KBM-7 (cell line): ENCODE measurements at regions not wholly inside any gene's neighbourhood (a gene's known extent, or its start where the extent isn't known, plus 50 kb on each side); places are given as distances from the start of the nearest gene placed in this dataset.

ENCODE experiments used
- DNase-seq: peaks from one replicate; pipeline ENCODE4 v3.0.0-alpha.2; 2015
- in situ Hi-C: fragments of 300-500 bp; cut with MboI; formaldehyde crosslinking; loops from 2 replicates; pipeline ENCODE4 v1.14.3; 2020; ENCODE audit warnings: low sequenced_read_pairs, low pct_unique_long_range_greater_than_20kb, mixed read lengths

DNA sequence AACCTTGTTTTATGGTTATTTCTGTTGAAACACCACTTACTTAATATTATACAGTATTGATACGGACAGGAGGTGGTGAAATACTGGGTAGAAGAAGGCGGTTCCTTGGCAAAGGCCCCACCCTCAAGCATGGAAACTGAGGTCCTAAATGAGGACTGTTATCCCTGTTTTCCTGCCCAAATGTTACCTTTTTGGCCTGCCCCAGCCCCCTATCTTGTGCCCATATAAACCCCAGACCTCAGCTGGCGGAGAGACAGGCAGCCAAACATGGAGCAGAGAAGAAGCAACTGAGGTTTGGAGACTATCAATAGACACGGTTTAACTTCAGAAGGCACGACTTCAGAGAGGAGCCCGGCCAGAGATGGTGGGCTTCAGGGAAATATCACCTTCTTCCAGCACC, 640.1 kb downstream of the PTPRU start:
- DNase-seq: no peak
- in situ Hi-C loops: no loop called here

- in situ Hi-C loops: no loop called here
- peak; percentile 43 for DNase-seq
These were observed 639.3 kb downstream of the PTPRU start for GRCh38 chr1:29875557-29876028.

DNA sequence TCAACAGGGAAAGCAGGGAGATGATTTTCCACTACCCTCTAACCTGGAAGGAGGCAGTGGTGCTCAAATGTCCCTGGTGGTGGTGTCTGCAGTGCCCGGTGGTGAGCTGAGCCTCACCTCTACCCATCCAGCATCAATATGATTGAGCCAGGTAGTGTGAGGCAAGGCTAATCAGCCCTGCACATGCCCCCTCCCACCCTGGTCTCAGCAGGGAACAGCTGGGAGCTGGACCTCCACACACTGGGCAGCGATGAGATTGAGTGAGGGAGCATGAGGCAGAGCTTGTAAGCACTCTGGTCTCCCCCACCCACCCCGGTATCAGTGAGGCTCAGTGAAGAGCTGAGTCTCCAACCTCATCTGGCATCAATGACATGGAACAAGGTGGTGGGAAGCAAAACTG, 634.3 kb downstream of the PTPRU start:
- no peak for DNase-seq
- in situ Hi-C loops: no loop called here

DNA sequence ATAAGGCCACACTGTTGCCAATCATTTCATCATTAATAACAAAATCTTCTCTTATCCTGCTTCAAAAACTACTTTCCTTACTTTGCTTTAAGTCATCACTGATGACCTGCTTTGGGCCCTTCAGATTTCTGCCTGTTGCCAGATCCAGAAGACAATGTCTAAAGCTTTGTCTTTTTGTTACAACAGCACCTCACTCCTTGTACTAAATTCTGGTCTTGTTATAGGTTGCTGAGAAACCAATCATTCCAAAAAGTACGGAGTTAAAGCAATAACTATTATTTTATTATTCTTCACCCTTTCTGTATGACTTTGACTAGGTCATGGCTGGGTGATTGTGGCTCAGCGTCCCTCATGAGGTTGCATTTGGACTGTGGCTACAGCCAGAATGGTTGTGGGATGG, 633.5 kb downstream of the PTPRU start:
- DNase-seq: no peak
- in situ Hi-C loops: no loop called here

DNA sequence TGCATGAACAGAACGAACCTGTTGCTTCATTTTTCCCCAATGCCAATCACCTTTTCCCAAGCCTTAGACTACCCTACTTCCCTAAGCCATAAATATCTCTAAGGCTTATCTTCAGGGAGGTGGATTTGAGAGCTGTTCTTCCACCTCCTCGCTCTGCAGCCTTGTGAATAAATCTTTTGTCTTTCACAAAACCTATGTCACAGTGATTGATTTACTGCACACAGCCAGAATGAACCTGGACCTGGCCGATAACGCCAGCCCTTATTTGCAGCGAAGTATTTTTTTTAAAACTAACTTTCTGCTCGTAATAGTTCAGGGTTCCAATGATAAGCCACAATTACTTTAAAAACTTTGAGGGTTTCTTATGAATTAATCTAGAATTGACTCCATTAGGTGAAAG, 632.6 kb downstream of the PTPRU start:
- DNase-seq: no peak
- in situ Hi-C loops: no loop called here

- DNase-seq: no peak
- in situ Hi-C loops: no loop called here
These were observed 631.8 kb downstream of the PTPRU start for GRCh38 chr1:29868096-29868495.

GRCh38 chr1:29865051-29865450, 628.7 kb downstream of the PTPRU start:
- DNase-seq: no peak
- in situ Hi-C loops: no loop called here

GRCh38 chr1:29864431-29865022, 628.2 kb downstream of the PTPRU start:
- in situ Hi-C loops: no loop called here
- no peak for DNase-seq

- in situ Hi-C loops: no loop called here
- no peak for DNase-seq
These were observed 625.6 kb downstream of the PTPRU start for GRCh38 chr1:29861922-29862321.

- in situ Hi-C loops: no loop called here
These were observed 625.1 kb downstream of the PTPRU start for GRCh38 chr1:29861446-29861845.

GRCh38 chr1:29860681-29861080, 624.4 kb downstream of the PTPRU start:
- DNase-seq: no peak
- in situ Hi-C loops: no loop called here

More at GRCh38 chr1:29861446-29861845, 625.1 kb downstream of the PTPRU start:
- no peak for DNase-seq

DNA sequence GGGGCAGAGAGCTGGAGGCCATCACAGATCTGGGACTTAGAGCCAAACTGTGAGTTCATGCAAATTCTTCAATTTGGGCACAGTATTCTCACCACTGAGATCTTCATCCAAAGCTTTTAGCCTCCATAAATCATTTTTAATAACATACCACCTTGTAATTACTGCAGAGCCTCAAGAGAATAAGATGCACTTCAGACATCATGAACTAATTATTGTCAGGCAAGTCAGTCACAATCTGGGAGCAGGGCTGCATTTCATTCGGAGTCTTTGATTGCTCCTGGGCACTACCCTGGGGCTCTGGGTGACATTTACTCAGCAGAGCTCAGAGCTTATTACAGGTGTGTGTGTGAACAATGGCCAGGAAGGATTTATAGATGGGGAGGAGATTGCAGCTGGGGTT, 623.7 kb downstream of the PTPRU start:
- DNase-seq: no peak

GRCh38 chr1:29859126-29859525, 622.8 kb downstream of the PTPRU start:
- in situ Hi-C loops: no loop called here
- DNase-seq: no peak

More for the DNA sequence above, 623.7 kb downstream of the PTPRU start:
- in situ Hi-C loops: no loop called here

- in situ Hi-C loops: no loop called here
- DNase-seq: no peak
These were observed 622.3 kb downstream of the PTPRU start for GRCh38 chr1:29858646-29859045.

- no peak for DNase-seq
- in situ Hi-C loops: no loop called here
These were observed 620.2 kb downstream of the PTPRU start for GRCh38 chr1:29856340-29857114.

GRCh38 chr1:29855561-29856160, 619.3 kb downstream of the PTPRU start:
- no peak for DNase-seq

GRCh38 chr1:29854700-29855276, 618.5 kb downstream of the PTPRU start:
- in situ Hi-C loops: no loop called here
- DNase-seq: no peak

More at GRCh38 chr1:29855561-29856160, 619.3 kb downstream of the PTPRU start:
- in situ Hi-C loops: no loop called here

DNA sequence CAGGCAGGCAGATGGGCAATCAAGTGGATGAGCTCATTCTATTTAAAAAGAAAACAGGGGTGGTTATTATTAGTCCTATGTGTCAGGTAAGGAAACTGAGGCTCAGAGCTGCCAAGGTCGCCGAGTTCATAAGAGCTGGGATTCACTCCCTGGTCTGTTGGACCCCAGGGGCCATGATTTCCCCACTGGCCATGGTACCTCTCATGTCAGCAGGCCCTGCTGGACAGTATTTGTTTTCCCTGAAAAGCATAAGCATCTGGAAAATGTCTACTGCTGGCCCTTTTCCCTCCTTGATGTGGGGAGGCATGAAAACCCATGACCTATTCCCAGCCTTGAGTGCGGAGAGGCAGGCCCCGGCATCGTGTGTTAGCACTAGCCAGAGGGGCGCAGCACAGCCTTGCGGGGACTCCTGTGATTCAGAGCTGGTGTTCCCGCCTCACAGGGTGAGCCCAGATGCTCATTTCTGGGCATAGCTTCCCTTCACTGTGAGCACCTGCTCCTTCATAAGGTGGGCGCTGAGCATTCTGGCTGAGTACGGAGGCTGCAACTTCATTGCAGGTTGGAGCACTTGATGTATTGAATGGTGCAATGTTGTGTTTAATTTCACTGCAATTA, 617.5 kb downstream of the PTPRU start:
- DNase-seq: no peak
- in situ Hi-C loops: no loop called here

DNA sequence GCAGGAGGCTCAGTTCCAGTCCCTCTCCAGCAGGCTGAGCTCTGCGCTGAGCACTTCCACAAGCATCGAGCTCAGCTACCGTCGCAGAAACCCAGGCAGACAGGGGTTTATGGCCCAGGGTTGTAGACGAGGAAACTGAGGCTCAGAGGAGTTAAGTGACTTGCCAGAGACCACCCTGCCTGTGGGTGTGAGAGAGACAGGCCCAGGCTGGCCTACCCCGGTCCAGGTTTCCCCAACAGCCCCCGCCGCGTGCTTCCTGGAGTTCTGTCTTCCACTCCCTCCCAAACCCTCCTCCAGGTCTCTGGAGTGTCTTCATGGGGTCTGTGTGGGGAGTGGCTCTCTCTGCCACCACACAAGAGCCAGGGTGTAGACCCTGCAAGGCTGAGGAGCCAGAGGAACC, 615.9 kb downstream of the PTPRU start:
- no peak for DNase-seq
- in situ Hi-C loops: no loop called here

DNA sequence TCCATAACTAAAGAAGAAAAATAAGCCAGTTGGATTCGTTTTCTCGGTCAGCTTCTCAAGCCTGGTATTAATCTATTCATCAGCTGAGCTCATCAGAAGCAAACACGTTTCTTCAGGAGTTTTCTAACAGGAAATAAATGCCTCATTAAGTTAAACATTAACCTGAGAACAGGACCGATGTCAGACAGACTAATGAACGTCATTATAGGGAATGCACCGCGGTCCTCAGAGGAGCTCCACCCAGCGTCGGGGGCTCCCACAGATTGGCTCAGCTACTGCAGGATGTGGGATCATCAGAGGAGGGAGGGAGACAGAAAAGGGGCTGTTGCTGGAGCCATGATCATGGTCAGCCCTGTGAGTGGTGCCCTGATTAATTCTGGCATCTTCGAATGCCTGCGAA, 615.4 kb downstream of the PTPRU start:
- DNase-seq: no peak
- in situ Hi-C loops: no loop called here
